SK-N-SH treated with all-trans-retinoic acid at 6 μM for 48 hours (cell line): ENCODE measurements at regions not wholly inside any gene's neighbourhood (a gene's known extent, or its start where the extent isn't known, plus 50 kb on each side); places are given as distances from the start of the nearest gene placed in this dataset.

Experiments
- ATAC-seq: fragments of 200-7000 bp; cut with Tn5 transposase; 3 replicates; pipeline ENCODE4 v1.9.1; 2020; ENCODE audit warnings: mild to moderate bottlenecking, moderate library complexity
- ARNTL ChIP-seq: fragments of 450-650 bp; formaldehyde crosslinking; IDR thresholded peaks from 2 replicates; pipeline ENCODE4 v1.5.0; 2020; ENCODE audit warnings: low read depth, mild to moderate bottlenecking, moderate library complexity, borderline replicate concordance
- BACH2 ChIP-seq: fragments of 250-450 bp; sonication (Bioruptor Pico); IDR thresholded peaks from 2 replicates; pipeline ENCODE4 v1.9.0; 2021; ENCODE audit warnings: mild to moderate bottlenecking, borderline replicate concordance
- ESRRG ChIP-seq: fragments of 250-450 bp; sonication (Bioruptor Pico); IDR thresholded peaks from 2 replicates; pipeline ENCODE4 v1.6.1; 2021; ENCODE audit warnings: mild to moderate bottlenecking
- GLIS3 ChIP-seq: fragments of 250-450 bp; sonication (Bioruptor Pico); IDR thresholded peaks from 2 replicates; pipeline ENCODE4 v1.5.0; 2020; ENCODE audit warnings: mild to moderate bottlenecking, moderate library complexity
- ISL1 ChIP-seq: fragments of 250-450 bp; sonication (Bioruptor Pico); IDR thresholded peaks from 2 replicates; pipeline ENCODE4 v2.1.2; 2022; ENCODE audit warnings: mild to moderate bottlenecking, moderate library complexity
- OSR1 ChIP-seq: fragments of 250-450 bp; sonication (Bioruptor Pico); IDR thresholded peaks from 2 replicates; pipeline ENCODE4 v1.8.0; 2022; ENCODE audit warnings: moderate library complexity, mild to moderate bottlenecking, inconsistent platforms
- PPARA ChIP-seq: fragments of 250-450 bp; sonication (Bioruptor Pico); IDR thresholded peaks from 2 replicates; pipeline ENCODE4 v1.5.0; 2020; ENCODE audit warnings: mild to moderate bottlenecking, borderline replicate concordance
- RARB ChIP-seq: fragments of 250-450 bp; sonication (Bioruptor Pico); IDR thresholded peaks from 2 replicates; pipeline ENCODE4 v1.8.0; 2021; ENCODE audit warnings: mild to moderate bottlenecking, moderate library complexity
- SNAI2 ChIP-seq: fragments of 250-450 bp; sonication (Bioruptor Pico); IDR thresholded peaks from 2 replicates; pipeline ENCODE4 v1.5.0; 2020; ENCODE audit warnings: mild to moderate bottlenecking, moderate library complexity
- TOX ChIP-seq: fragments of 250-450 bp; sonication (Bioruptor Pico); IDR thresholded peaks from 2 replicates; pipeline ENCODE4 v1.8.0; 2021; ENCODE audit warnings: mild to moderate bottlenecking, moderate library complexity, borderline replicate concordance
- ZC3H10 ChIP-seq: fragments of 250-450 bp; sonication (Bioruptor Pico); IDR thresholded peaks from 2 replicates; pipeline ENCODE4 v1.5.1; 2021; ENCODE audit warnings: mild to moderate bottlenecking, moderate library complexity
- ZFP3 ChIP-seq: fragments of 250-450 bp; sonication (Bioruptor Pico); IDR thresholded peaks from 2 replicates; pipeline ENCODE4 v1.5.0; 2020; ENCODE audit warnings: mild to moderate bottlenecking, moderate library complexity
- ZFP30 ChIP-seq: fragments of 450-650 bp; formaldehyde crosslinking; IDR thresholded peaks from 2 replicates; pipeline ENCODE4 v1.5.0; 2022; ENCODE audit warnings: mild to moderate bottlenecking, moderate library complexity
- ZNF565 ChIP-seq: fragments of 450-650 bp; formaldehyde crosslinking; conservative IDR thresholded peaks from 2 replicates; pipeline ENCODE4 v1.5.0; 2020; ENCODE audit warnings: low read depth, mild to moderate bottlenecking, moderate library complexity
- ZNF70 ChIP-seq: fragments of 450-650 bp; formaldehyde crosslinking; IDR thresholded peaks from 2 replicates; pipeline ENCODE4 v1.5.0; 2020; ENCODE audit warnings: mild to moderate bottlenecking, moderate library complexity
- ZNF8 ChIP-seq: fragments of 450-650 bp; formaldehyde crosslinking; IDR thresholded peaks from 2 replicates; pipeline ENCODE4 v1.5.0; 2020; ENCODE audit warnings: mild to moderate bottlenecking, moderate library complexity
- TF ChIP-seq, protein P1 (sequence below): fragments of 250-450 bp; sonication (Bioruptor Pico); IDR thresholded peaks from 2 replicates; pipeline ENCODE4 v1.8.0; 2021; ENCODE audit warnings: low read depth, mild to moderate bottlenecking, moderate library complexity, borderline replicate concordance
- TF ChIP-seq, protein P2 (sequence below): fragments of 250-450 bp; sonication (Bioruptor Pico); IDR thresholded peaks from 2 replicates; pipeline ENCODE4 v1.8.0; 2020; ENCODE audit warnings: mild to moderate bottlenecking, moderate library complexity, borderline replicate concordance
- TF ChIP-seq, protein P3 (sequence below): fragments of 250-450 bp; sonication (Bioruptor Pico); IDR thresholded peaks from 2 replicates; pipeline ENCODE4 v1.5.1; 2020; ENCODE audit warnings: low read depth, mild to moderate bottlenecking, moderate library complexity

DNA sequence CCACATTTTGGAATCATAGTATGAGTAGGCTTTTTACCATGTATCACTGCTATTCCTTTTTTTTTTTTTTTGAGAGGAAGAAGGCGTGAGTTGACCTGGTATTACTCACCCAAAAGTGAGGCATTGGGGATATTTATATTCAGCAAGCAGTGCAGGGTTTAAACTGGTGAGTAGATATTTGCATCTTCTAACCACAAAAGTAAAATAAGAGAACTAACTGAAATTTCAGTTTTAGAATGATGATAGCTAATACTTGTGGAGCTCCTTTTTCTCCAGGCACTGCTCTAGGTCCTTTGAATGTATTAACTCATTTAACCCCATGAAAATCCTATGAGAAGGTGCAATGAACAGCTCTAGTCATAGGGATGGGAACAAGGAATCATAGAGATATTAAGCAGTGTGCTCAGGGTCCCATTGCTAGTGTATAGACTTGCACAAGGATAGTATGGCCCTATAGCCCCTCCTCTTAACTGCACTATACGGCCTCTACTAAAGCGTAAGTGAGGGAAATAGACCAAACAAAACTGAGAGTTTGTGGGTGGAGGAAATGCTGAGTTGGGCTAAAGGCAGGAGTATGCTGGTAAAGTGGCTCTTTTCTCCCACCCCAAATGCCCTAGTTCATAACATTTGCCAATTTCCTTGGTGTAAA lies 104.3 kb upstream of the MAX start:
- peak; percentile 66 for ATAC-seq
- TF ChIP-seq, protein P1, sequence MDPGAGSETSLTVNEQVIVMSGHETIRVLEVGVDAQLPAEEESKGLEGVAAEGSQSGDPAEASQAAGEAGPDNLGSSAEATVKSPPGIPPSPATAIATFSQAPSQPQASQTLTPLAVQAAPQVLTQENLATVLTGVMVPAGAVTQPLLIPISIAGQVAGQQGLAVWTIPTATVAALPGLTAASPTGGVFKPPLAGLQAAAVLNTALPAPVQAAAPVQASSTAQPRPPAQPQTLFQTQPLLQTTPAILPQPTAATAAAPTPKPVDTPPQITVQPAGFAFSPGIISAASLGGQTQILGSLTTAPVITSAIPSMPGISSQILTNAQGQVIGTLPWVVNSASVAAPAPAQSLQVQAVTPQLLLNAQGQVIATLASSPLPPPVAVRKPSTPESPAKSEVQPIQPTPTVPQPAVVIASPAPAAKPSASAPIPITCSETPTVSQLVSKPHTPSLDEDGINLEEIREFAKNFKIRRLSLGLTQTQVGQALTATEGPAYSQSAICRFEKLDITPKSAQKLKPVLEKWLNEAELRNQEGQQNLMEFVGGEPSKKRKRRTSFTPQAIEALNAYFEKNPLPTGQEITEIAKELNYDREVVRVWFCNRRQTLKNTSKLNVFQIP (CRISPR knock-in tag), result no peak
- TF ChIP-seq PPARA (CRISPR knock-in tag) (no peak), RARB (CRISPR knock-in tag) (no peak), GLIS3 (CRISPR knock-in tag) (no peak), SNAI2 (CRISPR knock-in tag) (no peak), ZNF565 (CRISPR knock-in tag) (no peak), ISL1 (no peak), ZC3H10 (CRISPR knock-in tag) (no peak)
- TF ChIP-seq, protein P2, sequence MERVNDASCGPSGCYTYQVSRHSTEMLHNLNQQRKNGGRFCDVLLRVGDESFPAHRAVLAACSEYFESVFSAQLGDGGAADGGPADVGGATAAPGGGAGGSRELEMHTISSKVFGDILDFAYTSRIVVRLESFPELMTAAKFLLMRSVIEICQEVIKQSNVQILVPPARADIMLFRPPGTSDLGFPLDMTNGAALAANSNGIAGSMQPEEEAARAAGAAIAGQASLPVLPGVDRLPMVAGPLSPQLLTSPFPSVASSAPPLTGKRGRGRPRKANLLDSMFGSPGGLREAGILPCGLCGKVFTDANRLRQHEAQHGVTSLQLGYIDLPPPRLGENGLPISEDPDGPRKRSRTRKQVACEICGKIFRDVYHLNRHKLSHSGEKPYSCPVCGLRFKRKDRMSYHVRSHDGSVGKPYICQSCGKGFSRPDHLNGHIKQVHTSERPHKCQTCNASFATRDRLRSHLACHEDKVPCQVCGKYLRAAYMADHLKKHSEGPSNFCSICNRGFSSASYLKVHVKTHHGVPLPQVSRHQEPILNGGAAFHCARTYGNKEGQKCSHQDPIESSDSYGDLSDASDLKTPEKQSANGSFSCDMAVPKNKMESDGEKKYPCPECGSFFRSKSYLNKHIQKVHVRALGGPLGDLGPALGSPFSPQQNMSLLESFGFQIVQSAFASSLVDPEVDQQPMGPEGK (CRISPR knock-in tag), result no peak
- TF ChIP-seq, all 23 proteins: peak for 0

DNA sequence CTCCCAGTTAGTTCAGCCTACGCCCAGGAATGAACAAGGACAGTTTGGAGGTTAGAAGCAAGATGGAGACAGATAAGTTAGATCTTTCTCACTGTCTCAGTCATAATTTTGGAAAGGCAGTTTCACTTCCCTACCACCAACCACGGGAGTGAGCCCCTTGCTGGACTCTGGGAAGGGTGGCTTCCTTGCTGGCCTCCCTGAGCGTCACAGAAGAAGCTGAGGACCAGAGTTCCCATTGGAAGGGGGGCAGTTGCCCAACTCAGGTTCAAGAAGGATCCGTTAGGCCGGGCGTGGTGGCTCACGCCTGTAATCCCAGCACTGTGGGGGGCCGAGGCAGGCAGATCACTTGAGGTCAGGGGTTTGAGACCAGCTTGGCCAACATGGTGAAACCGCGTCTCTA lies 106.2 kb upstream of the MAX start:
- TF ChIP-seq BACH2 (CRISPR knock-in tag), result no peak
- TF ChIP-seq ZC3H10 (CRISPR knock-in tag), result no peak
- no peak for TF ChIP-seq RARB (CRISPR knock-in tag)
- TF ChIP-seq, all 23 proteins: peak for 0
- ATAC-seq, result no peak

DNA sequence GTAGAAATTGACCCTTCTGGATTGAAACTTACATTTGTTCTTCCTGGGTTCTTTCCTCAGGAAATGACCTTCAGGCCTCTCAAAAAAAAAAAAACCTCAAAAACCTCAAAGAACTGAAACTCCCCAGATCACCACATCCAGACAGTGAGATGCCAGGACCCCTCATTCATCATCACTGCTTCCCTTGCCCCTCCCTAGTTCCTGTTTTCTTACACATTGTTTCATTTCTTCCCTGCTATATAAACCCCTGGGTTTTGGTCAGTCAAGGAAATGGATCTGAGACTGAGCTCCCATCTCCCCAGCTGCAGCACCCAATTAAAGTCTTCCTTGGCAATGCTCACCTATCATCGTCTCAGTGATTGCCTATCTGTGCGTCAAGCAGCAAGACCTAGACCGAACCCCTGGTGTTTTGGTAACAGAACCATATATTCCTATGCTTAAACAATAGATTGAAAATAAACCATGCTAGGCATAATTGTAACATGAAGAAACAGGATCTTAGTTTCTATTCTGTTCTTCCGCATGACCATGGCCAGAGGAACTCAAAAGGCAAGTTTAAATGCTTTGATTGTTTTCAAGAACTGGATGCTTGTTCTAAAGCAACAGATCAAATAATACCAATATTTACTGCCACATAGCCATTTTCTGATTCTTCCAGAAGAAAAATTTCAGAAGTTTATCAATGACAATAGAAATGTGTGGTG lies 108.0 kb upstream of the MAX start:
- ATAC-seq, result no peak
- TF ChIP-seq SNAI2 (CRISPR knock-in tag), result no peak
- TF ChIP-seq ESRRG, result no peak
- no peak for TF ChIP-seq OSR1 (CRISPR knock-in tag)
- TF ChIP-seq ZNF8 (CRISPR knock-in tag), result no peak
- TF ChIP-seq, protein P1 (CRISPR knock-in tag), result no peak
- no peak for TF ChIP-seq ZC3H10 (CRISPR knock-in tag)
- TF ChIP-seq ISL1, result no peak
- no peak for TF ChIP-seq ARNTL (CRISPR knock-in tag)
- TF ChIP-seq GLIS3 (CRISPR knock-in tag), result no peak
- TF ChIP-seq, protein P3, sequence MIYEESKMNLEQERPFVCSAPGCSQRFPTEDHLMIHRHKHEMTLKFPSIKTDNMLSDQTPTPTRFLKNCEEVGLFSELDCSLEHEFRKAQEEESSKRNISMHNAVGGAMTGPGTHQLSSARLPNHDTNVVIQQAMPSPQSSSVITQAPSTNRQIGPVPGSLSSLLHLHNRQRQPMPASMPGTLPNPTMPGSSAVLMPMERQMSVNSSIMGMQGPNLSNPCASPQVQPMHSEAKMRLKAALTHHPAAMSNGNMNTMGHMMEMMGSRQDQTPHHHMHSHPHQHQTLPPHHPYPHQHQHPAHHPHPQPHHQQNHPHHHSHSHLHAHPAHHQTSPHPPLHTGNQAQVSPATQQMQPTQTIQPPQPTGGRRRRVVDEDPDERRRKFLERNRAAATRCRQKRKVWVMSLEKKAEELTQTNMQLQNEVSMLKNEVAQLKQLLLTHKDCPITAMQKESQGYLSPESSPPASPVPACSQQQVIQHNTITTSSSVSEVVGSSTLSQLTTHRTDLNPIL (CRISPR knock-in tag), result no peak
- TF ChIP-seq ZNF565 (CRISPR knock-in tag), result no peak
- TF ChIP-seq ZFP3 (CRISPR knock-in tag), result no peak
- TF ChIP-seq, protein P2 (CRISPR knock-in tag), result no peak
- no peak for TF ChIP-seq RARB (CRISPR knock-in tag)
- no peak for TF ChIP-seq BACH2 (CRISPR knock-in tag)
- TF ChIP-seq PPARA (CRISPR knock-in tag), result no peak
- TF ChIP-seq TOX (CRISPR knock-in tag), result no peak

DNA sequence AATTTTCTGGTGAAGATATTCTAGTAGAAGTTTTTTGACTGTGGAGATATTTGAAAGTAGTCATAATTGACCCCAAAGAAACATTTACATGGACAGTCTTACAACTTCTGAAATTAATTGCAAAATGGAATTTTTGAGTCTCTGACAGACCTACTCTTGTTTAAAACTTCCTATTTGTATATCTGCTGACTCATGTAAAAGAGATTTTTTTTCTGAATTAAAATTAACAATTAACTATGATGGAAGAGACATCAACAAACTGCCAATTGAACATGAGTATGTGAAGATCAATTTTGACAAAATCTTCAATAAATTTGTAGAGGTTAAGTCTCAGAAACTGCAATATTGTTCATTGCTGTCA lies 108.5 kb upstream of the MAX start:
- ATAC-seq, result no peak
- TF ChIP-seq ZNF70 (CRISPR knock-in tag), result no peak
- no peak for TF ChIP-seq ZFP30 (CRISPR knock-in tag)
